CD14-positive monocyte (primary cell): ENCODE measurements at regions not wholly inside any gene's neighbourhood (a gene's known extent, or its start where the extent isn't known, plus 50 kb on each side); places are given as distances from the start of the nearest gene placed in this dataset.

Source experiments
- DNase-seq, 3 donors: peaks; one replicate each; pipeline ENCODE4 v3.0.0-alpha.2; 2011 to 2022
- H2AFZ ChIP-seq: 2 replicates; pipeline ENCODE4 v1.6.0; 2012; ENCODE audit warnings: mild to moderate bottlenecking, low read depth, low read length, inconsistent platforms; ENCODE audit not compliant: insufficient read depth, poor library complexity, severe bottlenecking
- H3K27ac ChIP-seq, 2 donors: 1 replicate in 1 of 2; 2 replicates in 1 of 2; pipeline ENCODE4 v1.5.1; 2012 to 2013; ENCODE audit warnings: low read length in 2 of 2, control low read depth in 1 of 2, inconsistent platforms in 1 of 2, low read depth in 1 of 2, mild to moderate bottlenecking in 1 of 2
- H3K27me3 ChIP-seq, 2 donors: one replicate each; pipeline versions ENCODE4 v1.6.0 to v1.6.1; 2011 to 2013; ENCODE audit warnings: low read length in 2 of 2; ENCODE audit not compliant: control insufficient read depth in 2 of 2, insufficient read depth in 2 of 2
- H3K36me3 ChIP-seq, 2 donors: replicated peaks in 1 of 2; 1 replicate in 1 of 2; 2 replicates in 1 of 2; pipeline versions ENCODE4 v1.5.1 to v1.6.1; 2012 to 2013; ENCODE audit warnings: low read length in 2 of 2, control low read depth in 1 of 2, inconsistent platforms in 1 of 2, mild to moderate bottlenecking in 1 of 2; ENCODE audit not compliant: insufficient read depth in 2 of 2, control insufficient read depth in 1 of 2
- H3K4me1 ChIP-seq, 2 donors: 1 replicate in 1 of 2; 2 replicates in 1 of 2; pipeline versions ENCODE4 v1.5.1 to v1.6.1; 2012 to 2013; ENCODE audit warnings: low read length in 2 of 2, control low read depth in 1 of 2, inconsistent platforms in 1 of 2, mild to moderate bottlenecking in 1 of 2, moderate library complexity in 1 of 2; ENCODE audit not compliant: insufficient read depth in 2 of 2, control insufficient read depth in 1 of 2
- H3K4me2 ChIP-seq: replicated peaks from 2 replicates; pipeline ENCODE3; 2012; ENCODE audit warnings: low read length, moderate library complexity, mild to moderate bottlenecking; ENCODE audit not compliant: poor library complexity, severe bottlenecking; ENCODE audit errors: extremely low read depth
- H3K4me3 ChIP-seq, 3 experiments: fragments of 200-600 bp in 1 of 3; sonication (generic) in 1 of 3; replicated peaks in 1 of 3; 1 replicate in 2 of 3; 2 replicates in 1 of 3; pipeline ENCODE4 v1.5.1; 2011 to 2013; ENCODE audit warnings: low read length in 3 of 3, mild to moderate bottlenecking in 3 of 3, control low read depth in 2 of 3, low read depth in 2 of 3, inconsistent platforms in 1 of 3, moderate library complexity in 1 of 3
- H3K79me2 ChIP-seq: 2 replicates; pipeline ENCODE4 v1.6.0; 2012; ENCODE audit warnings: mild to moderate bottlenecking, control low read depth, inconsistent platforms, low read length, moderate library complexity; ENCODE audit not compliant: insufficient read depth
- H3K9ac ChIP-seq: 2 replicates; pipeline ENCODE4 v1.6.0; 2017; ENCODE audit warnings: low read length, mild to moderate bottlenecking; ENCODE audit not compliant: insufficient read depth, poor library complexity, severe bottlenecking
- H3K9me3 ChIP-seq, 2 donors: replicated peaks in 1 of 2; 1 replicate in 1 of 2; 2 replicates in 1 of 2; pipeline versions ENCODE4 v1.5.1 to v1.6.1; 2012 to 2013; ENCODE audit warnings: low read length in 2 of 2, control low read depth in 1 of 2; ENCODE audit not compliant: control insufficient read depth in 1 of 2, insufficient read depth in 1 of 2
- H4K20me1 ChIP-seq: 2 replicates; pipeline ENCODE4 v1.6.0; 2012; ENCODE audit warnings: mild to moderate bottlenecking, low read length, control low read depth, moderate library complexity; ENCODE audit not compliant: insufficient read depth
- H3K27ac Mint-ChIP-seq, 7 donors: one replicate each; pipeline ENCODE4 v1.8.0; 2020; ENCODE audit warnings: mild to moderate bottlenecking in 7 of 7, mixed read lengths in 7 of 7, moderate library complexity in 6 of 7, inconsistent platforms in 2 of 7
- H3K27me3 Mint-ChIP-seq, 3 donors: one replicate each; pipeline ENCODE4 v1.8.0; 2021 to 2022; ENCODE audit warnings: low read depth in 3 of 3, mild to moderate bottlenecking in 3 of 3, mixed read lengths in 3 of 3, moderate library complexity in 3 of 3, inconsistent platforms in 1 of 3
- H3K36me3 Mint-ChIP-seq, 2 donors: one replicate each; pipeline ENCODE4 v1.8.0; 2020; ENCODE audit warnings: mixed read lengths in 2 of 2, inconsistent platforms in 1 of 2, mild to moderate bottlenecking in 1 of 2
- H3K4me1 Mint-ChIP-seq: one replicate; pipeline ENCODE4 v1.8.0; 2020; ENCODE audit warnings: mild to moderate bottlenecking, mixed read lengths
- H3K4me3 Mint-ChIP-seq, 2 donors: one replicate each; pipeline ENCODE4 v1.8.0; 2020; ENCODE audit warnings: mild to moderate bottlenecking in 2 of 2, mixed read lengths in 2 of 2, moderate library complexity in 1 of 2
- H3K9me3 Mint-ChIP-seq, 7 donors: one replicate each; pipeline ENCODE4 v1.8.0; 2020 to 2022; ENCODE audit warnings: mixed read lengths in 7 of 7, mild to moderate bottlenecking in 6 of 7, moderate library complexity in 6 of 7, inconsistent platforms in 2 of 7
- CTCF ChIP-seq: fragments of 200-600 bp; IDR thresholded peaks from one replicate; pipeline ENCODE4 v1.8.0; 2022; ENCODE audit warnings: antibody characterized with exemption, mild to moderate bottlenecking
- WGBS: methylation state at CpG from one replicate; pipeline ENCODE4 v1.1.5; 2013; ENCODE audit warnings: missing lambda C conversion rate; ENCODE audit not compliant: insufficient coverage; 5-methylcytosine and 5-hydroxymethylcytosine counted together
- intact Hi-C, 2 donors: fragments of 100-400 bp; cut with micrococcal nuclease; formaldehyde crosslinking; loops; one replicate each; pipeline versions ENCODE4 v1.15.0 to v1.15.1; 2023

GRCh38 chr14:25488961-25489360, 439.0 kb upstream of the STXBP6 start:
- H3K9ac ChIP-seq: no peak overlapping the region
- no peak for TF ChIP-seq CTCF
- H3K27me3 ChIP-seq: no peaks in the 10 kb centered on the region
- Mint-ChIP-seq H3K4me3 (no peak overlapping the region), H3K36me3 (no peaks in the 10 kb centered on the region), H3K9me3 (no peaks in the 10 kb centered on the region), H3K27me3 (peaks cover 0 to 4% (median 0%) of the 10 kb centered on the region in 3 donors), H3K27ac (no peak overlapping the region), H3K4me1 (no peaks in the 10 kb centered on the region)
- no peak overlapping the region for H3K27ac ChIP-seq
- no peak overlapping the region for H3K4me3 ChIP-seq
- no peaks in the 10 kb centered on the region for H4K20me1 ChIP-seq
- H3K4me1 ChIP-seq: no peaks in the 10 kb centered on the region
- no peak for DNase-seq
- H3K9me3 ChIP-seq: no peaks in the 10 kb centered on the region
- no peaks in the 10 kb centered on the region for H3K79me2 ChIP-seq
- H3K36me3 ChIP-seq: no peaks in the 10 kb centered on the region
- H3K4me2 ChIP-seq: no peak overlapping the region
- no CpG with 5 or more reads among the region's 3 CpGs for WGBS
- intact Hi-C loops: no loop called here
- no peak overlapping the region for H2AFZ ChIP-seq

- H3K9ac ChIP-seq: no peak overlapping the region
- no peaks in the 10 kb centered on the region for H4K20me1 ChIP-seq
- H3K27me3 Mint-ChIP-seq: peaks cover 0 to 4% (median 0%) of the 10 kb centered on the region in 3 donors
- H3K79me2 ChIP-seq: no peaks in the 10 kb centered on the region
- no peak overlapping the region for H3K27ac Mint-ChIP-seq
- no peaks in the 10 kb centered on the region for H3K36me3 Mint-ChIP-seq
- H3K9me3 ChIP-seq: no peaks in the 10 kb centered on the region
- H3K4me3 Mint-ChIP-seq: no peak overlapping the region
- no peak for TF ChIP-seq CTCF
- H2AFZ ChIP-seq: no peak overlapping the region
- H3K4me2 ChIP-seq: no peak overlapping the region
- no peaks in the 10 kb centered on the region for H3K27me3 ChIP-seq
- no peaks in the 10 kb centered on the region for H3K36me3 ChIP-seq
- no peaks in the 10 kb centered on the region for H3K4me1 ChIP-seq
- intact Hi-C loops: no loop called here
- H3K4me3 ChIP-seq: no peak overlapping the region
- no peaks in the 10 kb centered on the region for H3K4me1 Mint-ChIP-seq
- DNase-seq: no peak
- H3K9me3 Mint-ChIP-seq: no peaks in the 10 kb centered on the region
- no CpG with 5 or more reads among the region's 1 CpG for WGBS
- no peak overlapping the region for H3K27ac ChIP-seq
Observed at GRCh38 chr14:25485381-25485780, 435.4 kb upstream of the STXBP6 start.
